Keratinocyte (primary cell): ENCODE measurements at regions not wholly inside any gene's neighbourhood (a gene's known extent, or its start where the extent isn't known, plus 50 kb on each side); places are given as distances from the start of the nearest gene placed in this dataset.

Source experiments
- EZH2 ChIP-seq: IDR thresholded peaks from one replicate; pipeline ENCODE4 v1.6.1; 2012; ENCODE audit warnings: inconsistent platforms, mild to moderate bottlenecking, low read length, moderate library complexity
- TF ChIP-seq, protein P1 (sequence below), 3 experiments: IDR thresholded peaks in 1 of 3; conservative IDR thresholded peaks in 1 of 3; optimal IDR thresholded peaks in 1 of 3; 2 replicates in 2 of 3; 3 replicates in 1 of 3; pipeline versions ENCODE3 to v1.5.1; 2011; ENCODE audit warnings: low read length in 3 of 3, mild to moderate bottlenecking in 3 of 3, moderate library complexity in 2 of 3, control low read depth in 1 of 3, inconsistent platforms in 1 of 3; ENCODE audit not compliant: insufficient read depth in 2 of 3; ENCODE audit errors: extremely low read depth in 1 of 3

DNA sequence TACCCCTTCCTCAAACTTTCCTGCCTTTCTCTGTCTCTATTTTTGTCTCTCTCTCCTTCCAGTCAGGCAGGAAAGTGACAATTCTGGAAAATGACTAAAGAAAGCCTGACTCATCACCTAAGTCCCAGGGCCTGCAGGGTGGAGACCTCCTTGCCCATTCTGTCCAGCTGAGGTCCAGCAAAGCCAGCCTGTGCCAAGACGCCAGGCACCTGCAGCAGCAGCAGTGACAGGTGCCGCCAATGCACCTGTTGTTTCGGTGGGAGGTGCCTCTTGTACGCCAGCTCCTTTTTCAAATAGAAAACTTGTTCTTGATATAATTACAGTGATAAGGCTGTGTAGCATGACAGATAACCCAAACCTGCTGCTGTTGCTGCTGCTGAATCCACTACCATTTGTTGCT, 501.3 kb downstream of the NTRK3 start:
- TF ChIP-seq, protein P1, sequence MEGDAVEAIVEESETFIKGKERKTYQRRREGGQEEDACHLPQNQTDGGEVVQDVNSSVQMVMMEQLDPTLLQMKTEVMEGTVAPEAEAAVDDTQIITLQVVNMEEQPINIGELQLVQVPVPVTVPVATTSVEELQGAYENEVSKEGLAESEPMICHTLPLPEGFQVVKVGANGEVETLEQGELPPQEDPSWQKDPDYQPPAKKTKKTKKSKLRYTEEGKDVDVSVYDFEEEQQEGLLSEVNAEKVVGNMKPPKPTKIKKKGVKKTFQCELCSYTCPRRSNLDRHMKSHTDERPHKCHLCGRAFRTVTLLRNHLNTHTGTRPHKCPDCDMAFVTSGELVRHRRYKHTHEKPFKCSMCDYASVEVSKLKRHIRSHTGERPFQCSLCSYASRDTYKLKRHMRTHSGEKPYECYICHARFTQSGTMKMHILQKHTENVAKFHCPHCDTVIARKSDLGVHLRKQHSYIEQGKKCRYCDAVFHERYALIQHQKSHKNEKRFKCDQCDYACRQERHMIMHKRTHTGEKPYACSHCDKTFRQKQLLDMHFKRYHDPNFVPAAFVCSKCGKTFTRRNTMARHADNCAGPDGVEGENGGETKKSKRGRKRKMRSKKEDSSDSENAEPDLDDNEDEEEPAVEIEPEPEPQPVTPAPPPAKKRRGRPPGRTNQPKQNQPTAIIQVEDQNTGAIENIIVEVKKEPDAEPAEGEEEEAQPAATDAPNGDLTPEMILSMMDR (optimal IDR thresholded peaks at IDR 0.05 in 1 of 3, IDR thresholded peaks at IDR 0.05 in 1 of 3, conservative IDR thresholded peaks at IDR 0.05 in 1 of 3; ENCODE audit: extremely low read depth in 1 of 3, insufficient read depth in 2 of 3, low read length in 3 of 3) = no peak
- TF ChIP-seq EZH2 = no peak
